Endothelial cell of umbilical vein (primary cell): ENCODE measurements at regions not wholly inside any gene's neighbourhood (a gene's known extent, or its start where the extent isn't known, plus 50 kb on each side); places are given as distances from the start of the nearest gene placed in this dataset.

Experiments
- BruUV-seq: library from RNA; stranded (reverse); fragments of 400-500 nt; replicated peaks from 2 replicates; lab custom pipeline; 2021; lab: Mats Ljungman, UMichigan
- CTCF ChIA-PET: fragments of 300-600, 350-600 bp; sonication (Branson Sonifier 250); formaldehyde crosslinking; loops from one replicate; lab custom pipeline; 2021; ENCODE audit warnings: antibody characterized with exemption, inconsistent platforms; lab: Charles Lee
- POLR2A ChIA-PET: fragments of 300-600, 350-600 bp; sonication (Branson Sonifier 250); formaldehyde crosslinking; loops from one replicate; lab custom pipeline; 2021; ENCODE audit warnings: antibody characterized with exemption, inconsistent platforms; lab: Charles Lee
- DNase-seq: peaks from one replicate; pipeline ENCODE4 v3.0.0-alpha.2; 2011; ENCODE audit warnings: low read depth, low spot score
- FAIRE-seq: peaks from 2 replicates; lab custom pipeline; 2011; peaks lifted over from hg19 to GRCh38; lab: Jason Lieb, UNC
- H2AFZ ChIP-seq: 2 replicates; pipeline ENCODE4 v1.6.0; 2012; ENCODE audit warnings: low read depth, low read length, control low read depth, inconsistent platforms
- H3K27ac ChIP-seq: 2 replicates; pipeline ENCODE4 v1.5.1; 2011; ENCODE audit warnings: low read depth, mild to moderate bottlenecking, control low read depth, low read length, moderate library complexity; ENCODE audit not compliant: insufficient read depth
- H3K27me3 ChIP-seq, 2 experiments: 2 replicates each; pipeline versions ENCODE4 v1.6.0 to v1.6.1; 2011; ENCODE audit warnings: low read length in 2 of 2, mixed read lengths in 1 of 2; ENCODE audit not compliant: control insufficient read depth in 2 of 2, insufficient read depth in 2 of 2
- H3K36me3 ChIP-seq, 2 experiments: 2 replicates in 1 of 2; 3 replicates in 1 of 2; pipeline ENCODE4 v1.5.1; 2011; ENCODE audit warnings: low read length in 2 of 2, mild to moderate bottlenecking in 1 of 2, moderate library complexity in 1 of 2; ENCODE audit not compliant: control insufficient read depth in 2 of 2, insufficient read depth in 2 of 2; ENCODE audit errors: extremely low read depth in 1 of 2
- H3K4me1 ChIP-seq: 3 replicates; pipeline ENCODE4 v1.5.1; 2011; ENCODE audit warnings: mild to moderate bottlenecking, low read length; ENCODE audit not compliant: control insufficient read depth, insufficient read depth; ENCODE audit errors: extremely low read depth
- H3K4me2 ChIP-seq: 2 replicates; pipeline ENCODE4 v1.6.1; 2011; ENCODE audit warnings: low read length, control low read depth, mixed read lengths; ENCODE audit not compliant: insufficient read depth
- H3K4me3 ChIP-seq, 3 experiments: fragments of 200-600 bp in 1 of 3; sonication (generic), shearing (Covaris generic) in 1 of 3; replicated peaks in 1 of 3; 2 replicates each; pipeline ENCODE4 v1.5.1; 2011 to 2016; ENCODE audit warnings: control low read depth in 3 of 3, low read length in 3 of 3, mild to moderate bottlenecking in 2 of 3, inconsistent platforms in 1 of 3, low read depth in 1 of 3, moderate library complexity in 1 of 3; ENCODE audit not compliant: insufficient read depth in 1 of 3
- H3K79me2 ChIP-seq: 2 replicates; pipeline ENCODE4 v1.6.0; 2012; ENCODE audit warnings: low read length, inconsistent platforms; ENCODE audit not compliant: control insufficient read depth, insufficient read depth
- H3K9ac ChIP-seq: replicated peaks from 2 replicates; pipeline ENCODE3; 2011; ENCODE audit warnings: low read length, control low read depth; ENCODE audit not compliant: insufficient read depth; ENCODE audit errors: extremely low read depth
- H3K9me1 ChIP-seq: replicated peaks from 3 replicates; pipeline ENCODE4 v1.6.0; 2011; ENCODE audit warnings: mild to moderate bottlenecking, low read length; ENCODE audit not compliant: control insufficient read depth, insufficient read depth; ENCODE audit errors: extremely low read depth
- H3K9me3 ChIP-seq: replicated peaks from 2 replicates; pipeline ENCODE4 v1.5.1; 2012; ENCODE audit warnings: low read length, inconsistent platforms; ENCODE audit not compliant: control insufficient read depth, insufficient read depth
- H4K20me1 ChIP-seq: replicated peaks from 2 replicates; pipeline ENCODE3; 2011; ENCODE audit warnings: mild to moderate bottlenecking, low read length; ENCODE audit not compliant: control insufficient read depth, insufficient read depth; ENCODE audit errors: extremely low read depth
- EZH2 ChIP-seq: IDR thresholded peaks from 2 replicates; pipeline ENCODE4 v1.6.1; 2012; ENCODE audit warnings: borderline replicate concordance, low read depth, mild to moderate bottlenecking, moderate library complexity, low read length, inconsistent platforms; ENCODE audit not compliant: severe bottlenecking
- FOS ChIP-seq: IDR thresholded peaks from 2 replicates; pipeline ENCODE4 v1.6.1; 2011; ENCODE audit warnings: mild to moderate bottlenecking, low read length, moderate library complexity, borderline replicate concordance; ENCODE audit not compliant: insufficient read depth
- GATA2 ChIP-seq: IDR thresholded peaks from 2 replicates; pipeline ENCODE4 v1.7.0; 2011; ENCODE audit warnings: low read depth, mild to moderate bottlenecking, moderate library complexity, mixed read lengths, low read length; ENCODE audit not compliant: insufficient read length, insufficient read depth
- JUN ChIP-seq: IDR thresholded peaks from 2 replicates; pipeline ENCODE4 v1.6.1; 2011; ENCODE audit warnings: borderline replicate concordance, low read depth; ENCODE audit not compliant: insufficient read length, insufficient read depth
- dilution Hi-C: fragments of 300-500 bp; cut with MboI; formaldehyde crosslinking; loops from one replicate; pipeline ENCODE4 v1.15.0; 2019; ENCODE audit warnings: low sequenced_read_pairs; ENCODE audit not compliant: extremely low pct_ligation_motif_present
- intact Hi-C: fragments of 100-400 bp; cut with micrococcal nuclease; formaldehyde crosslinking; loops from one replicate; pipeline ENCODE4 v1.10.0; 2022
- TF ChIP-seq, protein P1 (sequence below): IDR thresholded peaks from 2 replicates; pipeline ENCODE4 v1.6.1; 2011; ENCODE audit not compliant: insufficient read depth, insufficient read length

GRCh38 chr2:171225302-171225980 is 64.7 kb upstream of the TLK1 start:
- Histone ChIP-seq H2AFZ (no peak overlapping the region), H3K4me1 (peaks cover 8% of the 10 kb centered on the region), H3K4me3 (no peak overlapping the region), H4K20me1 (no peaks in the 10 kb centered on the region), H3K9ac (no peak overlapping the region), H3K79me2 (no peaks in the 10 kb centered on the region), H3K27me3 (no peaks in the 10 kb centered on the region), H3K27ac (no peak overlapping the region), H3K9me3 (no peaks in the 10 kb centered on the region), H3K4me2 (peak overlapping the region; percentile 47), H3K36me3 (no peaks in the 10 kb centered on the region), H3K9me1 (no peaks in the 10 kb centered on the region)
- DNase-seq, result peak; percentile 37
- BruUV-seq, result no TSS peak
- TF ChIP-seq GATA2 (peak; percentile 12), JUN (peak; percentile 40), FOS (peak; percentile 71)
- TF ChIP-seq, protein P1, sequence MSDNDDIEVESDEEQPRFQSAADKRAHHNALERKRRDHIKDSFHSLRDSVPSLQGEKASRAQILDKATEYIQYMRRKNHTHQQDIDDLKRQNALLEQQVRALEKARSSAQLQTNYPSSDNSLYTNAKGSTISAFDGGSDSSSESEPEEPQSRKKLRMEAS, result no peak
- peak; percentile 91 for FAIRE-seq
- CTCF ChIA-PET, result no interaction called here
- dilution Hi-C loops, result no loop called here
- intact Hi-C loops, result no loop called here
- POLR2A ChIA-PET, result no interaction called here

GRCh38 chr2:171217330-171217729 is 56.6 kb upstream of the TLK1 start:
- H4K20me1 ChIP-seq, result no peaks in the 10 kb centered on the region
- no peak for DNase-seq
- CTCF ChIA-PET, result no interaction called here
- no peak overlapping the region for H3K4me2 ChIP-seq
- no peak overlapping the region for H3K4me3 ChIP-seq
- no peaks in the 10 kb centered on the region for H3K9me1 ChIP-seq
- no peak overlapping the region for H3K9ac ChIP-seq
- POLR2A ChIA-PET, result no interaction called here
- no TSS peak for BruUV-seq
- TF ChIP-seq JUN, result no peak
- TF ChIP-seq EZH2, result no peak
- intact Hi-C loops (no loop called here), dilution Hi-C loops (no loop called here)
- no peak for FAIRE-seq
- H3K79me2 ChIP-seq, result no peaks in the 10 kb centered on the region
- no peak overlapping the region for H2AFZ ChIP-seq
- no peaks in the 10 kb centered on the region for H3K27me3 ChIP-seq
- no peaks in the 10 kb centered on the region for H3K36me3 ChIP-seq
- H3K27ac ChIP-seq, result no peak overlapping the region
- H3K4me1 ChIP-seq, result no peaks in the 10 kb centered on the region
- no peaks in the 10 kb centered on the region for H3K9me3 ChIP-seq
